ENCODE measurements at regions not wholly inside any gene's neighbourhood (a gene's known extent, or its start where the extent isn't known, plus 50 kb on each side); places are given as distances from the start of the nearest gene placed in this dataset.

- TF ChIP-seq CTCF (tag by site-specific recombination; IDR thresholded peaks at IDR 0.05) (no peak), ZNF335 (tag by site-specific recombination; conservative IDR thresholded peaks at IDR 0.05) (no peak), ZNF174 (tag by site-specific recombination; IDR thresholded peaks at IDR 0.05) (no peak), ZFP3 (tag by site-specific recombination; IDR thresholded peaks at IDR 0.05; ENCODE audit: low read depth) (no peak), TCF7L2 (IDR thresholded peaks at IDR 0.05; ENCODE audit: borderline replicate concordance, low read depth, low read length) (no peak), ZSCAN30 (tag by site-specific recombination; IDR thresholded peaks at IDR 0.05) (no peak), ZBTB20 (tag by site-specific recombination; IDR thresholded peaks at IDR 0.05) (no peak), YY1 (tag by site-specific recombination; IDR thresholded peaks at IDR 0.05) (no peak), ZNF549 (tag by site-specific recombination; IDR thresholded peaks at IDR 0.05) (no peak), KLF1 (tag by site-specific recombination; IDR thresholded peaks at IDR 0.05) (no peak)
Observed at GRCh38 chr13:68009546-68009945, 779.4 kb upstream of the PCDH9 start.
